ENCODE measurements at regions not wholly inside any gene's neighbourhood (a gene's known extent, or its start where the extent isn't known, plus 50 kb on each side); places are given as distances from the start of the nearest gene placed in this dataset.

- no peak overlapping the region for H3K4me3 ChIP-seq (replicated peaks in 1 of 2; ENCODE audit: low read depth in 2 of 2, low read length in 2 of 2)
- TF ChIP-seq, protein P1, sequence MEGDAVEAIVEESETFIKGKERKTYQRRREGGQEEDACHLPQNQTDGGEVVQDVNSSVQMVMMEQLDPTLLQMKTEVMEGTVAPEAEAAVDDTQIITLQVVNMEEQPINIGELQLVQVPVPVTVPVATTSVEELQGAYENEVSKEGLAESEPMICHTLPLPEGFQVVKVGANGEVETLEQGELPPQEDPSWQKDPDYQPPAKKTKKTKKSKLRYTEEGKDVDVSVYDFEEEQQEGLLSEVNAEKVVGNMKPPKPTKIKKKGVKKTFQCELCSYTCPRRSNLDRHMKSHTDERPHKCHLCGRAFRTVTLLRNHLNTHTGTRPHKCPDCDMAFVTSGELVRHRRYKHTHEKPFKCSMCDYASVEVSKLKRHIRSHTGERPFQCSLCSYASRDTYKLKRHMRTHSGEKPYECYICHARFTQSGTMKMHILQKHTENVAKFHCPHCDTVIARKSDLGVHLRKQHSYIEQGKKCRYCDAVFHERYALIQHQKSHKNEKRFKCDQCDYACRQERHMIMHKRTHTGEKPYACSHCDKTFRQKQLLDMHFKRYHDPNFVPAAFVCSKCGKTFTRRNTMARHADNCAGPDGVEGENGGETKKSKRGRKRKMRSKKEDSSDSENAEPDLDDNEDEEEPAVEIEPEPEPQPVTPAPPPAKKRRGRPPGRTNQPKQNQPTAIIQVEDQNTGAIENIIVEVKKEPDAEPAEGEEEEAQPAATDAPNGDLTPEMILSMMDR (IDR thresholded peaks at IDR 0.05; ENCODE audit: low read depth, low read length) = no peak
- DNase-seq (ENCODE audit: low read depth in 2 of 2) = peak in 1 of 2 donors; percentile 39
Measured at GRCh38 chr13:44197791-44198770, 175.5 kb upstream of the SERP2 start.

DNA sequence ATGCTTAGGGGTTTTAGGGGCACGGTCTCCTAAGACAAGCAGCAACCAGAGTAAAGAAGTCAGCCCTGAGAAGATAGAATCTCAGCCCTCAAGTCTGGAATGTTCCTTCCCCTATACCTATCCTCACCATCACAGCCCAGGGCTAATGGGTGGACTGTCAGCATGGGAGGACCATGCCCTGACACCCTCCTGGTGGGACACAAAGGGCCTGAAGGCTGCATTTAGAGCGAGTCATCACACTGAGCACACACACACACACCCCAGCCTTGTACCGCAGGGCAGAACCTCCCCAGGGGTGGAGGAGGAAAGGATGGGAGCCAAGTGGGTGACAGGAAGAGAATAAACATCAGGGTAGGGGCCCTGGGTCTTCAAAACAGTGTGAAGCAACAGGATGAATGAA lies 174.8 kb upstream of the SERP2 start:
- DNase-seq (ENCODE audit: low read depth in 2 of 2) = no peak
- no peak overlapping the region for H3K4me3 ChIP-seq (replicated peaks in 1 of 2; ENCODE audit: low read depth in 2 of 2, low read length in 2 of 2)
- TF ChIP-seq, protein P1 (IDR thresholded peaks at IDR 0.05; ENCODE audit: low read depth, low read length) = no peak

GRCh38 chr13:44199627-44200207 lies 173.9 kb upstream of the SERP2 start:
- H3K4me3 ChIP-seq (replicated peaks in 1 of 2; ENCODE audit: low read depth in 2 of 2, low read length in 2 of 2) = no peak overlapping the region
- TF ChIP-seq, protein P1 (IDR thresholded peaks at IDR 0.05; ENCODE audit: low read depth, low read length) = no peak
- no peak for DNase-seq (ENCODE audit: low read depth in 2 of 2)

- no peak overlapping the region for H3K4me3 ChIP-seq (replicated peaks in 1 of 2; ENCODE audit: low read depth in 2 of 2, low read length in 2 of 2)
- TF ChIP-seq, protein P1 (IDR thresholded peaks at IDR 0.05; ENCODE audit: low read depth, low read length) = no peak
- no peak for DNase-seq (ENCODE audit: low read depth in 2 of 2)
Measured at GRCh38 chr13:44206434-44206833, 167.2 kb upstream of the SERP2 start.

DNA sequence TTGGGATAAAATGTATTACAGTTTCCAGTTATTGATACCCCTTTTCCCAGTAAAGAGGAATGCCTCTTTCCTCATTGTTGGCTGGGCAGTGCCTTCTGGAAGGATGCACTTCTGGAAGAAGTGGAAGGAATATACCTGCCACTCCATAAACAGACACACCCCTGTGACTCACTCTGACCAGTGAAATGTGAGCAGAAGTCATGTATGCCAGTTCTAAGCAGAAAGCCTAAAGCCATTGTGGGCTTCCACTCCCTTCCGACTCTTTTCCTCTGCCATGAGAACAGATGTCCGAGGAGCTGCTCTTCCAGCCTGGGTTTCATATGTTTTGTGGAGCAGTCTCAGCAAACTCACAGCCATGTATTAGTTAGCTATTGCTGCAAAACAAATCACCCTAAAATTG lies 166.1 kb upstream of the SERP2 start:
- H3K4me3 ChIP-seq (replicated peaks in 1 of 2; ENCODE audit: low read depth in 2 of 2, low read length in 2 of 2) = no peak overlapping the region
- no peak for DNase-seq (ENCODE audit: low read depth in 2 of 2)
- TF ChIP-seq, protein P1 (IDR thresholded peaks at IDR 0.05; ENCODE audit: low read depth, low read length) = no peak

GRCh38 chr13:44210525-44210924 lies 163.1 kb upstream of the SERP2 start:
- H3K4me3 ChIP-seq (replicated peaks in 1 of 2; ENCODE audit: low read depth in 2 of 2, low read length in 2 of 2) = no peak overlapping the region
- TF ChIP-seq, protein P1 (IDR thresholded peaks at IDR 0.05; ENCODE audit: low read depth, low read length) = no peak
- DNase-seq (ENCODE audit: low read depth in 2 of 2) = no peak

Data from cardiac fibroblast (primary cell).